ENCODE measurements at regions not wholly inside any gene's neighbourhood (a gene's known extent, or its start where the extent isn't known, plus 50 kb on each side); places are given as distances from the start of the nearest gene placed in this dataset.

DNA sequence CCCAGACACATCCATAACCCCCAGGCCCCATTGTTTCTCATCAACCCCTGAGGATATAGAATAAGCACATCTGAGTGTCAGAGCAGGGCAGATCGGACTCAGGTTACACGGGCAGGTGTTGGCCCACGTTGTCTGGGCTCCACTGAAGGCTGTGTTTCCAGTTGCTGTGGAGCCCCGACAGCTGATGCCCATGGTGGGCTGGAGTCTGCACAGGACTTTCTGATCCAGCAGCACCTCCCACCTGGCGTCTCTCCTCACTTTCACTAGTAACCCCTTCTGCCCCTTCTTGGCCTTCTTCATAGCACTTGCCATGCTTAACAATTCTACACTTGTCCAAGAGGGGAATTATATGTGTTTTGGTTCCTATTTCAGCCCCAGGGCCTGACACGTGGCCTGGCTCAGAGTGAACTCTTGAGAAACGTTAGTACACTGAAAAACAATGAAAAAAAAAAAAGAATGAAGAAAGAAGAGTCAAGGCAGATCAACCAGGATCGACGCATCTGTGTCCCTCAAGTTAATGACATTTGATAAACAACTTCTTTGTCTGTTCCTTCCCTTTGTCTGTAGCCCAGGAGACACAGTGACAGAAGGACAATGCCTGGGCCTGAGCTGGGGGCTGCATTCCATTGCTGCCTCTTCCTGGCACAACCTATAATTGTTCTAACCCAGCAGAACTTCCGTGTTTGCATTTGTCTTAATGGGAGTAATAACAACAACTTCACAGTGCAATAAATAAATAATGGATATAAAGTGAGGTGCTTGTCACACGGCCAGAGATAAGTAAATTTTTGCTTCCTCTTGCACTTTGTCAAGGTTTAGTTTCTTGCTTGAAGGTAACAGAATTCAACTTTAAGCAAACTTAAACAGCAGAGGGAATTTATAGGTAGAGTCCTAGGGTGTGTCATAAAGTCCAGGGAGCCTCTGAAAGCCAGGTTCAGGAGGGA, 224.2 kb upstream of the SSTR4 start:
- no peak overlapping the region for H3K27ac Mint-ChIP-seq
- peaks cover 0 to 4% of the 10 kb centered on the region in 2 experiments for H3K9me3 ChIP-seq (ENCODE audit: control insufficient read depth in 1 of 2, insufficient read depth in 1 of 2, low read length in 2 of 2)
- H3K4me3 Mint-ChIP-seq: no peak overlapping the region
- H3K36me3 ChIP-seq (ENCODE audit: insufficient read depth, low read length): no peaks in the 10 kb centered on the region
- no peaks in the 10 kb centered on the region for H3K4me1 Mint-ChIP-seq (ENCODE audit: low read depth)
- H3K36me3 Mint-ChIP-seq (ENCODE audit: low read depth): no peaks in the 10 kb centered on the region
- TF ChIP-seq CTCF (IDR thresholded peaks at IDR 0.05): no peak
- no peak overlapping the region for H3K27ac ChIP-seq (ENCODE audit: low read depth in 1 of 2, low read length in 2 of 2)
- no peaks in the 10 kb centered on the region for H3K4me1 ChIP-seq (ENCODE audit: insufficient read depth, low read length)
- H3K27me3 Mint-ChIP-seq: no peaks in the 10 kb centered on the region
- CTCF ChIA-PET: no interaction called here
- no peaks in the 10 kb centered on the region for H3K9me3 Mint-ChIP-seq
- no peak overlapping the region for H3K4me3 ChIP-seq (ENCODE audit: low read length)
- DNase-seq (no peak), ATAC-seq (ENCODE audit: poor library complexity) (no peak)
- POLR2A ChIA-PET: no interaction called here
- peaks cover 0 to 4% of the 10 kb centered on the region in 2 experiments for H3K27me3 ChIP-seq (ENCODE audit: control insufficient read depth in 1 of 2, insufficient read depth in 2 of 2, low read length in 2 of 2)
- intact Hi-C loops (cut with DNase I, micrococcal nuclease): no loop called here

- no peak for TF ChIP-seq CTCF (IDR thresholded peaks at IDR 0.05)
- intact Hi-C loops (cut with DNase I, micrococcal nuclease): no loop called here
- H3K27ac Mint-ChIP-seq: no peak overlapping the region
These were observed 220.5 kb upstream of the SSTR4 start for GRCh38 chr20:22814471-22815205.

GRCh38 chr20:22815206-22815551, 219.9 kb upstream of the SSTR4 start:
- no peaks in the 10 kb centered on the region for H3K27me3 Mint-ChIP-seq
- Histone ChIP-seq H3K9me3 (ENCODE audit: control insufficient read depth in 1 of 2, insufficient read depth in 1 of 2, low read length in 2 of 2) (peaks cover 0 to 4% of the 10 kb centered on the region in 2 experiments), H3K27ac (ENCODE audit: low read depth in 1 of 2, low read length in 2 of 2) (no peak overlapping the region), H3K27me3 (ENCODE audit: control insufficient read depth in 1 of 2, insufficient read depth in 2 of 2, low read length in 2 of 2) (peaks cover 0 to 4% of the 10 kb centered on the region in 2 experiments), H3K4me3 (ENCODE audit: low read length) (no peak overlapping the region), H3K4me1 (ENCODE audit: insufficient read depth, low read length) (no peaks in the 10 kb centered on the region), H3K36me3 (ENCODE audit: insufficient read depth, low read length) (no peaks in the 10 kb centered on the region)
- POLR2A ChIA-PET: no interaction called here
- no peak overlapping the region for H3K4me3 Mint-ChIP-seq
- H3K36me3 Mint-ChIP-seq (ENCODE audit: low read depth): no peaks in the 10 kb centered on the region
- DNase-seq (no peak), ATAC-seq (ENCODE audit: poor library complexity) (no peak)
- CTCF ChIA-PET: no interaction called here
- H3K4me1 Mint-ChIP-seq (ENCODE audit: low read depth): no peaks in the 10 kb centered on the region
- intact Hi-C loops (cut with DNase I, micrococcal nuclease): no loop called here
- no peaks in the 10 kb centered on the region for H3K9me3 Mint-ChIP-seq
- no peak overlapping the region for H3K27ac Mint-ChIP-seq
- no peak for TF ChIP-seq CTCF (IDR thresholded peaks at IDR 0.05)

More at GRCh38 chr20:22814471-22815205, 220.5 kb upstream of the SSTR4 start:
- no peaks in the 10 kb centered on the region for H3K36me3 ChIP-seq (ENCODE audit: insufficient read depth, low read length)
- Mint-ChIP-seq H3K4me1 (ENCODE audit: low read depth) (no peaks in the 10 kb centered on the region), H3K4me3 (no peak overlapping the region), H3K9me3 (no peaks in the 10 kb centered on the region), H3K27me3 (no peaks in the 10 kb centered on the region), H3K36me3 (ENCODE audit: low read depth) (no peaks in the 10 kb centered on the region)
- CTCF ChIA-PET: no interaction called here
- H3K27me3 ChIP-seq (ENCODE audit: control insufficient read depth in 1 of 2, insufficient read depth in 2 of 2, low read length in 2 of 2): peaks cover 0 to 4% of the 10 kb centered on the region in 2 experiments
- DNase-seq (no peak), ATAC-seq (ENCODE audit: poor library complexity) (no peak)
- POLR2A ChIA-PET: no interaction called here
- H3K4me3 ChIP-seq (ENCODE audit: low read length): no peak overlapping the region
- no peaks in the 10 kb centered on the region for H3K4me1 ChIP-seq (ENCODE audit: insufficient read depth, low read length)
- no peak overlapping the region for H3K27ac ChIP-seq (ENCODE audit: low read depth in 1 of 2, low read length in 2 of 2)
- peaks cover 0 to 4% of the 10 kb centered on the region in 2 experiments for H3K9me3 ChIP-seq (ENCODE audit: control insufficient read depth in 1 of 2, insufficient read depth in 1 of 2, low read length in 2 of 2)

All from CD4-positive, alpha-beta T cell (primary cell).